Body of pancreas (tissue), 4 donors: ENCODE measurements at regions not wholly inside any gene's neighbourhood (a gene's known extent, or its start where the extent isn't known, plus 50 kb on each side); places are given as distances from the start of the nearest gene placed in this dataset.
A peak's percentile ranks its signal among the peaks of the same experiment; 100 is the strongest.

Source experiments
- CTCF ChIP-seq, 7 experiments: fragments of 450-650 bp in 4 of 7; fragments of 200-600 bp in 3 of 7; sonication (generic) in 3 of 7; IDR thresholded peaks; one replicate each; pipeline ENCODE4 v1.5.1; 2016 to 2019; ENCODE audit warnings: antibody characterized with exemption in 7 of 7
- POLR2A ChIP-seq, 3 donors: fragments of 450-650 bp; IDR thresholded peaks; one replicate each; pipeline ENCODE4 v1.6.1; 2016; ENCODE audit warnings: antibody characterized with exemption in 3 of 3, mild to moderate bottlenecking in 2 of 3

GRCh38 chr6:26157251-26158075, 70.2 kb downstream of the HFE start:
- TF ChIP-seq POLR2A (IDR thresholded peaks at IDR 0.05) (peak in 2 of 3 donors; percentile 99 to 100), CTCF (IDR thresholded peaks at IDR 0.05) (peak in 1 of 7 experiments; percentile 2)
